ENCODE measurements at regions not wholly inside any gene's neighbourhood (a gene's known extent, or its start where the extent isn't known, plus 50 kb on each side); places are given as distances from the start of the nearest gene placed in this dataset.
"Not testable (repeated sequence)": the region's sequence is repeated elsewhere in the genome, so short reads cannot be mapped to it uniquely, and the experiment has no call there.

- no peak for DNase-seq (ENCODE audit: low read depth in 1 of 2, low spot score in 1 of 2)
Observed at GRCh38 chr1:208344202-208344857, 100.1 kb upstream of the PLXNA2 start.

- DNase-seq (ENCODE audit: low read depth in 1 of 2, low spot score in 1 of 2), result no peak
Observed at GRCh38 chr1:208347191-208347590, 103.0 kb upstream of the PLXNA2 start.

- no peak for DNase-seq (ENCODE audit: low read depth in 1 of 2, low spot score in 1 of 2)
Observed at GRCh38 chr1:208349694-208350330, 105.6 kb upstream of the PLXNA2 start.

- no peak for DNase-seq (ENCODE audit: low read depth in 1 of 2, low spot score in 1 of 2)
Observed at GRCh38 chr1:208350815-208351214, 106.6 kb upstream of the PLXNA2 start.

- DNase-seq (ENCODE audit: low read depth in 1 of 2, low spot score in 1 of 2), result no peak
Observed at GRCh38 chr1:208351838-208352237, 107.7 kb upstream of the PLXNA2 start.

GRCh38 chr1:208353797-208354196 lies 109.6 kb upstream of the PLXNA2 start:
- DNase-seq (ENCODE audit: low read depth in 1 of 2, low spot score in 1 of 2), result not testable (repeated sequence)

GRCh38 chr1:208357644-208358507 lies 113.7 kb upstream of the PLXNA2 start:
- no peak for DNase-seq (ENCODE audit: low read depth in 1 of 2, low spot score in 1 of 2)

GRCh38 chr1:208358651-208359050 lies 114.5 kb upstream of the PLXNA2 start:
- DNase-seq (ENCODE audit: low read depth in 1 of 2, low spot score in 1 of 2), result no peak

- no peak for DNase-seq (ENCODE audit: low read depth in 1 of 2, low spot score in 1 of 2)
Observed at GRCh38 chr1:208362011-208362410, 117.8 kb upstream of the PLXNA2 start.

- no peak for DNase-seq (ENCODE audit: low read depth in 1 of 2, low spot score in 1 of 2)
Observed at GRCh38 chr1:208366559-208366958, 122.4 kb upstream of the PLXNA2 start.

GRCh38 chr1:208369045-208369444 lies 124.9 kb upstream of the PLXNA2 start:
- no peak for DNase-seq (ENCODE audit: low read depth in 1 of 2, low spot score in 1 of 2)

- DNase-seq (ENCODE audit: low read depth in 1 of 2, low spot score in 1 of 2), result no peak
Observed at GRCh38 chr1:208369658-208370057, 125.5 kb upstream of the PLXNA2 start.

- no peak for DNase-seq (ENCODE audit: low read depth in 1 of 2, low spot score in 1 of 2)
Observed at GRCh38 chr1:208374391-208374941, 130.3 kb upstream of the PLXNA2 start.

GRCh38 chr1:208381481-208381880 lies 137.3 kb upstream of the PLXNA2 start:
- no peak for DNase-seq (ENCODE audit: low read depth in 1 of 2, low spot score in 1 of 2)

- DNase-seq (ENCODE audit: low read depth in 1 of 2, low spot score in 1 of 2), result no peak
Observed at GRCh38 chr1:208387908-208388811, 144.0 kb upstream of the PLXNA2 start.

GRCh38 chr1:208393416-208393815 lies 149.2 kb upstream of the PLXNA2 start:
- no peak for DNase-seq (ENCODE audit: low read depth in 1 of 2, low spot score in 1 of 2)

GRCh38 chr1:208393826-208394225 lies 149.6 kb upstream of the PLXNA2 start:
- no peak for DNase-seq (ENCODE audit: low read depth in 1 of 2, low spot score in 1 of 2)

GRCh38 chr1:208397286-208397685 lies 153.1 kb upstream of the PLXNA2 start:
- no peak for DNase-seq (ENCODE audit: low read depth in 1 of 2, low spot score in 1 of 2)

GRCh38 chr1:208405014-208405413 lies 160.8 kb upstream of the PLXNA2 start:
- no peak for DNase-seq (ENCODE audit: low read depth in 1 of 2, low spot score in 1 of 2)

- DNase-seq (ENCODE audit: low read depth in 1 of 2, low spot score in 1 of 2), result no peak
Observed at GRCh38 chr1:208409176-208409575, 165.0 kb upstream of the PLXNA2 start.

GRCh38 chr1:208410409-208410808 lies 166.2 kb upstream of the PLXNA2 start:
- no peak for DNase-seq (ENCODE audit: low read depth in 1 of 2, low spot score in 1 of 2)

All from stimulated activated CD4-positive, alpha-beta T cell treated with anti-CD3 and anti-CD28 coated beads, Interleukin-15, amount 100 ng/mL, for 1 hour (primary cell).